AML-193 (cell line): ENCODE measurements at regions not wholly inside any gene's neighbourhood (a gene's known extent, or its start where the extent isn't known, plus 50 kb on each side); places are given as distances from the start of the nearest gene placed in this dataset.
"Not testable (repeated sequence)": the region's sequence is repeated elsewhere in the genome, so short reads cannot be mapped to it uniquely, and the experiment has no call there.

Experiments used
- DNase-seq, 2 experiments: peaks; one replicate each; lab custom pipeline; 2025; lab: John Stamatoyannopoulos, UW

DNA sequence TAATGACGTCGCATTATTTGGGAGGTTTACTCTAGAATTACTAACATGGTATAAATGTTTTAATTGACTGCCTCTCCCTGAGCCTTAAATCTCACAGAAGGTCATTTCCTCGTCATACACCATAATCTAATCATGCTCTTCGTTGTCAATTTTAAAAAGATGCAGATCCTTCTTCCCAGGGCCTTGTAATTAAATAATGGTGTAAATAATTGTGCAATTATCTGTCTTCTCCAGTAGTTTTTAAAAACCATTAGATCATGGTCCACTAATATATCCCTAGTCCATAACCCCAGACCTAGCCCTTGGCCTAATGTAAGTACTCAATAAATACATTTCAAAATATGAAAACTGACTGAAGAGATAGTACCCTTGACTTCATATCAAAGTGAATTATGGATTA, 181.5 kb upstream of the GNAI1 start:
- no peak for DNase-seq

DNA sequence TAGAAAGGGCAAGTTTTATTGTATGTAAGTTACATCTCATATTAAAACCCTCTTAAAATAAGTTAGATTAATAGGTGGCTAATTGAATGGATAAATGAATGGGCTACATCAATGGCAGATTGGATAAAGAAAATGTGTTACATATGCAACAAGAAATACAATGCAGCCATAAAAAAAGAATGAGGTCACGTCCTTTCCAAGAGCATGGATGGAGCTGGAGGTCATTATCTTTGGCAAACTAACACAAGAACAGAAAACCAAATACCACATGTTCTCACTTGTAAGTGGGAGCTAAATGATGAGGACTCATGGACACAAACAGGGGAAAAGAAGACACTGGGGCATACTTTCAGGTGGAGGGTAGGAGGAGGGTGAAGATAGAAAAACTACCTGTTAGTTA, 182.2 kb upstream of the GNAI1 start:
- no peak for DNase-seq

DNA sequence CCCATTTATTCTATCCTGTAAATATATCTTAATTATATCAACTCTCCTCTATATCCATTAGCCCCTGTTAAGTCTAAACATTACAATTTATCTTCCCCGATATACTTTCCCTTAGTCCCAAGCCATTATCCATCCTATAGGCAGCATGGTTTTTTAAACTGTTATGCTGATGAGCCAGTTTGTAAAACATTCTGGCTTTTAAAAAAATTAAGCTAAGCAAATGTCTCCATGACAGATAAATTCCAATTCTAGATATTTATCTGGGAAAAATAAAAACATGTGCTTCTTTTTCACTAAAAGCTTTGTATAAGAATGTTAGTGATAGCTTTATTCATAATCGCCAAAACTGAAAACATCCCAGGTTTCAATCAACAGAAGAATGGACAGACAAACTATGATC, 183.2 kb upstream of the GNAI1 start:
- DNase-seq, result no peak

DNA sequence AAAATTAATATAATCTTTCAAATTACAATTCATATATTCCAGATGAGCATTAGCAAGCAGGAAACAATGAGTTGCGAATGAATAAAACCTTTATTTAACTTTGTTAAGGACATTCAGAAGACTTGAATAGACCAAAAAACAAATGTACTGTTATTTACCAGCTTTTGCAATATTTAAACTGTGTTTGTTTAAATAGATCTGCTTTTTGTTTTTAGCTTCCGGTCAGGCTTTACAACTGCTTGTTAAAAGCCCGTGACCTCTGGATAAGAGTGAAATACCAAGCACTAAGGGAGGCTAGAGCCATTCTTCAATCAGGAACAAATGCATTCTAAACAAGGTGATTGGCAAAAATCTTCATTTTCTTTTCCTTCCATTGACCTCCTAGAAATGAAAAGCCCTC, 184.9 kb upstream of the GNAI1 start:
- no peak for DNase-seq

DNA sequence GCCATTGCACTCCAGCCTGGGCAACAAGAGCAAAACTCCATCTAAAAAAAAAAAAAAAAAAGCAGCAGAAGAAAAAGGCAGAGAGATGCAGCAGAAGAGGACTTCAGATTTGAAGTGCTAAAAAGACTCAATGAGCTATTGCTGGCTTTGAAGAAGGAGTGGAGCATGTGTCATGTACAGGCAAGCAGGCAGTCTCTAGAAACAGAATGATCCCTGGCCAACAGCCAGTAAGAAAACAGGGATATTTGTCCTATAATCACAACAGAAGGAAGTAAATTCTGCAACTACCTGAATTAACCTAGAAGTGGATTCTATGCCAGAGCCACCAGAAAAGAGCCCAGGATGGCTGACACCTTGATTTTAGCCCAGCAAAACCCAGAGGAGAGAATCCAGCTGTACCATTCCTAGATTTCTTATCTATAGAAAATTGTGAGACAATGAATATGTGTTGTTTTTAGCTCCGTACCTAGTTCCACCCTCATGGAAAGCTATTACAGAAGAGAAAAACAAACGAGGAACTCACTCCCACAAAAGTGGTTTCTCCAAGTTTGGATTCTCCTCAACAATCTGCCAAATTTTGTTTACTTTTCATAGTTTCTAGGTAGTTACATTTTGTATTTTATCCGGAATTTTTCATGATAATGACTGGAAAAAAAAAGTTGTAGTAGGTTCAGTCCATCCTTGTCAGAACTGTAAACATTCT, 198.2 kb upstream of the GNAI1 start:
- no peak for DNase-seq

DNA sequence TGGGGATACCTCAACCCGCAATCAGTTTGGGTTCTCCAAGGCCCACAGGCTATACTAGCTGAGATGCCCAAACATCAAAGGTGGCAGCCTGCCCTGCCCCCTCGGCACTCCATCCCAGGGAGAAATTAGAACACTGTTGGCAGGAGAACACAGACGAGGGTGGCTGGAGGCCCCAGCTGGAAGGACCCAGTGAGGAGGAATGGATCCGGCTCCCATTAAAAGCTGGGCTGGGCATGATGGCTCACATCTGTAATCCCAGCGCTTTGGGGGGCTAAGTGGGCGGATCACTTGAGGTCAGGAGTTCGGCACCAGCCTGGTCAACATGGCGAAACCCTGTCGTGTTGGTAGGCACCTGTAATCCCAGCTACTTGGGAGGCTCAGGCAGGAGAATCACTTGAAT, 199.9 kb upstream of the GNAI1 start:
- no peak for DNase-seq

DNA sequence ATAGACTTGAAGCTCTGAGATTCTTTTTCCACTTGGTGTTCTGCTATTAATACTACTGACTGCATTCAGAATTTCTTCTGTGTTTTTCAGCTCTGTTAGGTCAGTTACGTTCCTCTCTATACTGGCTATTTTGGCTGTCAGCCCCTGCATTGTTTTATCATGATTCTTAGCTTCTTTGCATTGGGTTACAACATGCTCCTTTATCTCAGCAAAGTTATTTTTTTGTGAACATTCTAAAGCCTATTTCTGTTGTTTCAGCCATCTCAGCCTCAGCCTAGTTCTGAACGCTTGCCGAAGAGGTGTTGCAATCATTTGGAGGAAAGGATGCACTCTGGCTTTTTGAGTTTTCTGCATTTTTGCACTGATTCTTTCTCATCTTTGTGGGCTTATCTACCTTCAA, 201.5 kb upstream of the GNAI1 start:
- no peak for DNase-seq

DNA sequence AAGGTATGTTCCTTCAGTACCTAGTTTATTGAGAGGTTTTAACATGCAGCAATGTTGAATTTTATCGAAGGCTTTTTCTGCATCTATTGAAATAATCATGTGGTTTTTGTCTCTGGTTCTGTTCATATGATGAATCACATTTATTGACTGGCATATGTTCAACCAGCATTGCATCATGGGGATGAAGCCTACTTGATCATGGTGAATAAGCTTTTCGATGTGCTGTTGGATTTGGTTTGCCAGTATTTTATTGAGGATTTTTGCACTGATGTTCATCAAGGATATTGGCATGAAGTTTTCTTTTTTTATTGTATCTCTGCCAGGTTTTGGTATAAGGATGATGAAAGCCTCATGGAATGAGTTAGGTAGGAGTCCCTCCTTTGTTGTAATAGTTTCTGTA, 204.0 kb upstream of the GNAI1 start:
- DNase-seq, result no peak

DNA sequence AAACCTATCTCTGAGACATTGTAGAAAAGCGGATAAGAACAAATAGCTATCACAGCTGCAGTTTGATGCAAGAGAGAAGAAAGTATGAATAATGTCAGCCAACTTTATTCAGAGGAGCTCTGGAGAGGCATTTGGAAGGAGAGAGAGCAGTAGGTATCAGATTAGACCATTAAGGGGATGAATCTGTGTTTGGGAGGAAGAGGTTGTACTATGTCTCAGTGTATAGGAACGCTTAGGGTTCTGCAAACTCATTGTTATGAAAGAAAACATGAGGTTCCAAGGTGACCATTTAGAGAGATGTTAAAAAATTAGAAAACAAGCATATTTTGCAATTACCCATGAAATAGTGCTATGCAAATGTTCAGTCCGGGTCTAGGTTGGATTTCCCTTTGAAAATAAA, 207.5 kb upstream of the GNAI1 start:
- no peak for DNase-seq

DNA sequence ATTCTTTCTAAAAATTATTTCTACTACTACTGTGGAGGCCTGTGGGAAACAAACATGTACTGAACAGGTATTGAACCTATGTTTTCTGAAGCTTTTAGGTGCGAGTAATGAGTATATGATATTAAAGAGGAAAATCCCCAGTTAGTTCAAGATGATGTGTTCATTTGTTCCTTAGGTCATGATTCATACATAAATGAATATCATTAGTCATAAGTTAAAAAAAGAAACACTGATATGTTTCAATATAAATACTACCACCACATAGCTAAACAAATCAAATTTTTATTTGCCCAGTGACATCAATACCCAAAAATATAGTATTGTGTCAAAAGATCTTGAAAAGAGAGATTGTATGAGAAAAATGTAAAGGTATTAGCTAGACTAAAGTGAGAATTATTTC, 210.7 kb upstream of the GNAI1 start:
- no peak for DNase-seq

DNA sequence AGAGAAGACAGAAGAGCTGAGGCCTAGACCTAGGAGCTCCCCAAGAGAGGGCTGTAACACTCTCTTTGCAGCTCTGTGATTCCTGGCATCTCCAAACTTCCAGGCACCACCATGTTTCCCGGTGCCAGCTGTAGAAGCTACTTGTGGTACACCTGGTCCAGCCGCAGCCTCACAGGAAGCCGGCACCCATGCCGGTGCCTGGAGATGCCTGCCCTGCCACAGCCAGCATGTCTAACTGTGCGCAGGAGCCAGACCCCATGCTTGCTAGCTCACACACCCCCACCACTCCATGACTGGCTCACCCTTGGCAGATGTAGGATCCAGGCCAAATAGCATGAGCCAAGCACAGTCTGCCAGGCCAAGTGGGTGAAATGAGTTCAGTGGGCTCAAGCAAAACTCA, 211.7 kb upstream of the GNAI1 start:
- no peak for DNase-seq

DNA sequence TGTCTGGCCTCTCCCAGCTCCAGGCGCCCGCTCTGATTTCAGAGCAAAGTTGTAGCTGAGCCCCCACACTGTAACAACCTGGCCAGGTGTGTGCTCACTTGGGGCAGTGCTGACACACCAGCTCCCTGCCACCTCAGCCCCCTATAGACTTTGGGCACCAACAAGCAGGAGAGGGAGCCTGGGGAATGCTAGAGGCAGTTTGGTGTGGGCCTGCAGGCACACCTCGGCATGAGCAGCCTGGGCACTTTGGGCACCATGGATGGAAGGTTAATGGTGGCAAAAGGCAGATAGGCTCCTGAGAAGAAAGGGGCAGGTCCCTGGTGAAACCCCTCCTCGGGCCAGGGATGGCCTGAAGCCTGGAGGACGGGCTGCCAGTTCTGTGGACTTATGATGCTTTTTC, 212.7 kb upstream of the GNAI1 start:
- DNase-seq, result no peak

DNA sequence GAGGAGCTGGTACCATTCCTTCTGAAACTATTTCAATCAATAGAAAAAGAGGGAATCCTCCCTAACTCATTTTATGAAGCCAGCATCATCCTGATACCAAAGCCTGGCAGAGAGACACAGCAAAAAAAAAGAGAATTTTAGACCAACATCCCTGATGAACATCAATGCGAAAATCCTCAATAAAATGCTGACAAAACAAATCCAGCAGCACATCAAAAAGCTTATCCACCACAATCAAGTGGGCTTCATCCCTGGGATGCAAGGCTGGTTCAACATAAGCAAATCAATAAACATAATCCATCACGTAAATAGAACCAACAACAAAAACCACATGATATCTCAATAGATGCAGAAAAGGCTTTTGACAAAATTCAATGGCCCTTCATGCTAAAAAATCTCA, 216.0 kb upstream of the GNAI1 start:
- not testable (repeated sequence) for DNase-seq

DNA sequence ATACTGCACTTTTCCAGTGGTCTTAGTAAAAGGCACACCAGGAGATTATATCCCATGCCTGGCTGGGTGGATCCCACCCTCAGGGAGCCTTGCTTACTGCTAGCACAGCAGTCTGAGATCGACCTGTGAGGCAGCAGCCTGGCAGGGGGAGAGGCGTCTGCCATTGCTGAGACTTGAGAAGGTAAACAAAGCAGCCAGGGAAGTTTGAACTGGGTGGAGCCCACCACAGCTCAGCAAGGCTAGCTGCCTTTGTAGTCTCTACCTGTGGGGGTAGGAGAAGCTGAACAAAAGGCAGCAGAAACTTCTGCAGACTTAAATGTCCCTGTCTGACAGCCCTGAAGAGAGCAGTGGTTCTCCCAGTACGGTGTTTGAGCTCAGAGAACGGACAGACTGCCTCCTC, 219.3 kb upstream of the GNAI1 start:
- not testable (repeated sequence) for DNase-seq

DNA sequence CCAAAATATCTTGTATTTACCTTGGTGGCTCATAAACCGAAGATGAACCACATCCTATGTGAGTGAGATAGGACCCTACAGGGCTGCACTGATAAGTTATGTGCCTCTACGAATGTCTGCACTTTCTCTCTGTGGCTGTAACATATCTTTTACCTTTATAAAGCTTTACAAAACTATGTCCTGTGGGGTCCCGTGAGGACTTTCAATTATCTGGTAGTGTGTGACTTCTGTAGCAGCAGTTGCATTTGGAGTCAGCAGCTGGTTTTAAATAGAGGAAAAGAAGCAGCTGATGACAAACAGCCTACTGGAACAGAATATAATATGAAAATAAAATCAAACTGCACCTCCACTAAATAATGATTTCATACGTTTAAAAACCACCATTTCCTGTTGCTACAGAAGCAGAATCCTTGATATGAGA, 222.4 kb upstream of the GNAI1 start:
- no peak for DNase-seq

DNA sequence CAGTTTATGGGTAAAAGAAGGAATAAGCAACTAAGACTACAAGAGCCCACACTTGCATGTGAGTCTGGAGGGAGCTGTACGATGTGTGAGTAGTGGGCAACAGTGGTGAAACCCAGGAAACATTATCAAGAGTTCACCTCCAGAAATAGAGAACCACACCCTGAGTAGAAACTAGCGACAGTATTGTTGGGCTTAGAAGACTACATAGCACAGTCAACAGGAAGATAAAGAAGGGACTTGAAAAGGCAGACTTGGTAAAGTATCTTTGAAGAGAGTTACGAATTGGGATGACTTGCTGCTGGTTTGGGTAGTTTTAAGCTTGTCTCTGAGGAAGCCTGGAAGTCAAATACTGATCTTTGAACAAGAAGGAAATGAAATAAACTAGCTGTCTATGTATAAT, 223.2 kb upstream of the GNAI1 start:
- DNase-seq, result no peak

DNA sequence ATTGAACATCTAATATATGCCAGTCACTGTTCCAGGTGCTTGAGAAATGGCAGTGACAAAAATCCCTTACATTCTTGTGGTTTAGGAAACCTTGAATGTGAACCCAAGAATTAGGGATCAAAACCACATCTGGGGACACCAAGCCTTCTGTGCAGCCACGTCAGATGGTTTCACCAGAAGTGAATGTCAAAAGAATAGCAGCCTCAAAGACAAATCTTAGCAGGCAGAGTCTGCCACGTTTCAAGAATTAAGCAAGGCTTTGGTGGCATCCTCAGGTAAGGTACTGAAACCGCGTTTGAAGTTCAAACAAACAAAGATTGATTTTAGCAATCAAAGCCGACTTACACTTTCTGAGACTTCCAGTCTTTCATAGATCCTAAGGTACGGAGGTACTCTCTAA, 225.5 kb upstream of the GNAI1 start:
- DNase-seq, result no peak

DNA sequence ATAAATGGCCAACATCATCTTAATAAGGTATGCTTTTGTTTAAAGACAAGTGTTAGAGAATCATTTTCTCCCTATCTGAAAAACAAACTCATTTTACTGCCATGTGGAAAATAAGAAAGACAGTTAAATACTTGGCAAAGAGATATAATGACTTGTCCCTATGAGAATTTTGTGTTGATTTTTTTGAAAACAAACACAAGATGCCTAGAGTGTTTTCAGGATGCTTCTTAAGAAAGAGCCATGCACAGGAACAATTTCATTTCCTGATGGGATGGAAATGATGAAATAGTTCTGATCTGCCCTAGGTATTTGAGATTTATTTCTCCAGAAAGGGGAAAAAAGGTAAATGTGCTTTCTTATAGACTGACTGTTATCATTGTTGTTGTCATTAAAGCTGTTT, 237.5 kb upstream of the GNAI1 start:
- no peak for DNase-seq

DNA sequence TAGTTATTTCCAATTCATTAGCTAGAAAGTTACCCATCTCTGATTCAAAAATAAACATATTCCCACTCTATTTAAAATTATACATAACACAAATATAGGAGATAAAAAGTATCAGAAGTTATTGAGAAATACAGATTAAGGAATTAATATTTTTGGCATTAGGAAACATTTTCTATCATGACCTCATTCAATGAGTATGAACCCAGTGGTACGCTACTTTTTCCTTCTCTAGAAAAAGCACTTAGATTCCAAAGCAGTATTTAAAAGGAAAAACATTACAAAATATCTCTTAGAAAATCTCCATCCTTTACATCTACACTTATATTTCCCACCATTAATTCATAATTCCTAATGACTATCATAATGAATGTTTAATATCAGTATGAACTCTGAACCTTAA, 240.6 kb upstream of the GNAI1 start:
- no peak for DNase-seq

DNA sequence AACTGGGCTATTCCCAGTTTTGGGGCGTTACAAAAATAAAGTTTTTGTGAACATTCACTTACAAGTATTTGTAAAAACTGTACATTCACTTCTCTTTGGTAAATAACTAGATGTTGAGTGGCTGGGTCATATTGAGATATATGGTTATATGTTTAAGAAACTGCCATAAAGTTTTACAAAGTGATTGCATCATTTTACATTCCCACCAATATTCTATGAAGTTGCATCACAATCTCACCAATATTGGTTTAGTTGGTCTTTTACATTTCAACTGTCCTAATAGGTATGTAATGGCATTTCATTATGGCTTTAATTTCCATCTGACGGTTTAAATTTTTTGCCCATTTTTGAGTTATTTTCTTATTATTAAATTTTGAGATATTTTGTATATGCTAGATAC, 251.7 kb upstream of the GNAI1 start:
- no peak for DNase-seq

DNA sequence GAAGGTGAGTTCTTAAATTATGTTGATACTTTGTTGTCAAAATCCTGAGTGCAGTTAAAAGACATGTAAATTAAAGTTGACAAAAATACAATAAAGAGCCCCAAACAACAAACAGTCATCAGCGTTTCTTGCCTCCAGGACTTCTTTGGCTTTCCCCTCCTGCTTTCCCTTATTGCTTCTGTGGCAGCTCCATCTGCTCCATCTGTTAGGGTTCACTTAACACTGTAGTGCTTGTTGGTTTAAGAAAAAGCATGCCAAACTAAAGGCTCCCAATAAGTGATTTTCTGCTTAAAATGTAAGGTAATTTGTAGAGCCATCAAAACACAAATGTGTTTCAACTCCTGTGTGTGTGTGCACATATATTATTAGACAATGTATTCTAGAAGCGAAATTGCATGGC, 254.3 kb upstream of the GNAI1 start:
- DNase-seq, result no peak

DNA sequence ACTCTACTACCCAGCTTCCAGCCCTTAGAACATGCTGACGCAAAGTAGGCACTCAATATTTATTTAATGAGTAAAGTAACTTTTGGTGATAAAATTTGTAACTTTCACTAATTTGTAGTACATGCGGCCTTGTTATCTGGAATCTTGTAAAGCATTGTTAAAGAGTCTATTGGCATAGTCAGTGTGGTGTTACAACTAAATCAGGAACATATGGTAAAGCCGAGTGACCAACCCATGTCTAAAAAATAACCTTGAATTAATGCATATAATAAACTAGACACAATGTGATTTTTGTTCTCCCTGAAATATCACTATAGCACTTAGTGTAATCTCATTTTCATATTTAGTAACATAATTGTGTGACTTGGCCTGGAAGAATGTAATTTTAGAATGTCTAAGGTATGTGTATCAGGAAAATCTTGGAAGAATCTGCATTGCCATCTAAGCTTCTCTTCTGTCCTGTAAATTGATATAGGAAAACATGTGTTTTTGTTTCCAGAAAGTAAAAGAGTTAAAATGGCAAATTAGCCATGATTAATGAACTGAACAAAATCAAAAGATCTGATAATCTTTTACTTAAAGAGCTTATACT, 256.7 kb upstream of the GNAI1 start:
- DNase-seq, result no peak

DNA sequence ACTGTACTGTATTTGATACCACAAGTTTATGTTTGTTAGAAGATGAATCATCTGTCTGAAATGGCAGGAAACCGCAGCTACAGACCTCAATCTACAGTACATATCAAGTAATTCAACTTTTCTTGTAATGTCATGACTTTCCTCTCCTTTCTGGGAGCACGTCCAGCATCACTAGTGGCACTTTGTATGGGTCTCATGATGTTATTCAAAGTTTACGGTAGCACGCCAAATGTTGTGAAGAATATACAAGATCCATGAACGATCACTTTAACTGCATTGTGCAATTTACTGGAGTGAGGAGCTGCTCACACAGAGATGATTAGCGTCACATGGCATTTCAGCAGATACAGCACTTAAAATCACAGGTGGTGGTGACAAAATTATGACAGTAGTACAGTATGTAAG, 257.8 kb upstream of the GNAI1 start:
- DNase-seq, result no peak

DNA sequence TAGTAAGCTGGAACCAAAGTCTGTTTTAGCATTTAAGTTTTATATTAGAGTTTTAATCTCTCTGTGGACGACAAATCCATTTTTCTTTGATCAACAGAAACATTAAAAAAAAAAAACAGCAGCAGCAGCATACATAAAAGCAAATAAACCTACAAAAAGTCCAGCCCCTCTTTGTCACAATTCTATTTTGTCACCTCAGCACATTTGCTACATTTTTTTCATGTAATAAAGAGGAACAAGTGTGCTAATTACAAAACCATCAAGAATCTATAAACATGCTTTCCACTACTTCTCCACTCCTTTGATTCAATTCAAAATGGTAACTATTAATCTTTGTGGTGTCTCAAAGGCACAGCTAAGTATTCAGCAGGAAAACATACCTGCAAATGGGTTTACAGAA, 259.8 kb upstream of the GNAI1 start:
- DNase-seq, result no peak
